NCI-H1930 (cell line): ENCODE measurements at regions not wholly inside any gene's neighbourhood (a gene's known extent, or its start where the extent isn't known, plus 50 kb on each side); places are given as distances from the start of the nearest gene placed in this dataset.

Source experiments
- DNase-seq, 2 experiments: peaks; one replicate each; lab custom pipeline; 2025; lab: John Stamatoyannopoulos, UW

DNA sequence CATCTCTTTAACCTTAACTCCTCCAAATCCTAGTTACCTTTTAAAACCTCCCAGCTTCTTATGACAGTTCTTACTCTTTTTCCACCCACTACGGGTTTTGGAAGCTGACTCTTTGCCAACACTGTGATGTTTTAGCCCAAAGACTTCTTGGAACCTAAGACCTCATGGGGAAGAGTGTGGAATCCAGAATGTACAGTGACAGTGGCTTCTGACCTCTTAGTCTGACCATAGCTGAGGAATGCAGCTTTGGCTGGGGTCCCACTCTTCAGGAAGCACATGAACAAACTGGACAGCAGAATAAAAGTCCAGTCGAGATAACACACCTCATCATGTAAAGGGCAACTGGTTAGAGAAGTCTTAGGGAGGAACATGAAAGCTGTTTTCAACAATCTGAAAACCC is 161.1 kb upstream of the PKDCC start:
- no peak for DNase-seq

DNA sequence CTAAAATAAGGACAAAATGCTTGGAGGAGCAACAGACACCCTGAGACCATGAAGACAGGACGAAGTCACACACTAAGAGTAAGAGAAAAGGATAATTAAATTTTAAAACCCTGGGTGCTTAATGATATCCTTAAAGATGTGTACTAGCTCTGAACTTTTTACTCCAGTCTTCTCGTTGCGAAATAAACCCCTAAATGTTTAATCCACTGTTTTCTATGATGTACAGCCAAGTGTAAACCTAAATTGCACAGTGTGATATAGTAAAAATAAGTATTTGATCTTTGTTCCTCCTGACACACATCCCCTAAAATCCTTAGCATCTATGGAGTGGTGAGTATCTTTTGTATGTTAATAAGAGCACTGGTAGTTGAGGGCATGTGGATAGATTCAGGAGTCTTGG is 157.5 kb upstream of the PKDCC start:
- DNase-seq = no peak

DNA sequence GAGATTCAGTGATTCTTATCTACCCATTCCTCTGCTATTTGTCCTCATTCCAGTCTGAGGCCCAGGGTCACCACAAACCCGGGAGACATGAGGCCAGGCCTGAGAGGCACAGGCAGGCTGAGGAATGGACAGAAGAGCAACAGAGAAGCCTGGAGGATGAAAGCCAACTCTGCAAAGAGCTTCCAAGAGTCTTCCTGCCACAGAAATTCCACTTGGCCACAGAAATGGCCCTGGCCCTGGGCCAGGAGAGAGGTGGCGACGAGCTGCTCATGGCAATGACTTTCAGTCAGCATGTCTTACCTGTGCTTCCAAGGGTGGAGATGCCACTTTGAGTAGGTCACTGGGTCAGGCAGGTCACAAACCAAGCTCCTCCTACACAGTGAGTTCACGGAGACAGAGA is 155.3 kb upstream of the PKDCC start:
- DNase-seq = no peak

DNA sequence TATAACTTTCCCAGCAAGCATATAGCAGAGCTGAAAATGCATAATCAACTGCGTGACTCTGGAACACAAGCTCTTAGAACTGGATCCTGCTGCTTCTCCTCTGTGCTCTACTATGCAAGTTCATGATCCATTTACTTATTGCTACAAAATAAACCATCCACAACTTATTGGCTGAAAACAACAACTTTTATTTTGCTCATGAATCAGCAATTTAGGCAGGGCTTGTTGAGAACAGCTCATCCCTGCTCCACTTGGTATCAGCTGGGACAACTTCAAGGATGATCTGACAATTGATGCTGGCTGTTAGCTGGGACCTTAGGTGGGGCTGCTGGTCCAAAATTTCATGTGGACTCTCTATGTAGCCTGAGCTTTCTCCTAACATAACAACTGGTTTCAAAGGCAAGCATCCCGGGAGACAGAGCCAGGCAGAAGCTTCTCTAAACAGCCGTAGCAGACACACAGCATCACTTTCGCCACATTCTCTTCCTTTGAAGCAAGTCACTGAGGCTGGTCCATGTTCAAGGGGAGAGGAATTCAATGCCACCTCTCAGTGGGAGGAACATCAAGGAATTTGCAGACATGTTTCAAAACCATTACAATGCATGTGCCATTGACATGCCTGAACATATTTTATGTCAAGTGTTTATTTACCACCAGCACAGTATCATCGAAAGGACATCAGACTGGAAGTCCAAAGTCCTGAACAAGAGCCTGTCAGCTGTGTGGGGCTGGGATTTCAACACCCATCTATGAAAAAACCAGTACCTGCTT is 153.1 kb upstream of the PKDCC start:
- DNase-seq = no peak

DNA sequence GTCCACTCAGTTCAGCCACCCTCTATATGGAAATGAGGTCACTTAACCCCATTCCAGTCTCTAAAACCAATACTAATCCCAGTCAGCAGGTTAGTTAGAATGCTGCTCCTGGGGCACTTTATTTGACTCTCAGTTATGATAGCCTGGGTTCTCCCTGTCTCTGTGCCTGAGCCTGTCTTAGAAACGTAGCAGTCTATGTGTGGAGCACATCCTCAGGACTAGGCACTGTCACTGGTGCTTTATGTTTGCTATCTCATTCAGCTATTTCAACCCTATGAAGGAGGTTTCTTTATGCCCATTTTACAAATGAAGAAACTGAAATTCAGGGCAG is 152.5 kb upstream of the PKDCC start:
- DNase-seq = no peak

DNA sequence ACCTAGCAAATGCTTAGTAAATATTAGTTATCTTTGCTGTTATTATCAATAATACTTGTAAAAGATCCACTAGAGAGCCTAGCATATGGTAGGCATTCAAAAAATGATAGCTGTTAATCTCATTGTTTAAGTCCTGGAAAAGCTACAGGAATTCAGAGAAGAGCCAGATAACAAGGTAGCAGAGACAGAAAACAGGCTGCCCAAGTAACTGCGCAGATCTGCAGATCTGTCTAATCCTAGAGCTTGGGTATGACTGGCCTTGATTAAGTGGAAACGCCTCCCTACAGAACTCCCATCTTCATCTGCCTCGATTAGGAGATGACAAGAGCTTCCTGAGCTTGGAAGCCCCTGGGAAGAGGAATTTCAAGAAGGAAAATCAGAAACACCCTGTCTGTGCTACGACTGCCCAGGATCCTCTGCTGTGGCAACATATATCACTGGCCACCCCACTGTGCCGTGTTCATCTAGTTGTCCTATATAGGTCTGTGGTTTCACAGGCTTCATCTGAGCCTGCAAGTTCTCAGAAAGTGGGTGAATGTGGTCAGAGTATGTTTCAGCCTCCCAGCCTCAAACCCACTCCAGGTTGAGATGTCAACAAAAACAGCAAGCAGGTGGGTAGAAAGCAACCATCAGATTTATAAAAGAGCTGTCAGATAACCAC is 151.5 kb upstream of the PKDCC start:
- no peak for DNase-seq

DNA sequence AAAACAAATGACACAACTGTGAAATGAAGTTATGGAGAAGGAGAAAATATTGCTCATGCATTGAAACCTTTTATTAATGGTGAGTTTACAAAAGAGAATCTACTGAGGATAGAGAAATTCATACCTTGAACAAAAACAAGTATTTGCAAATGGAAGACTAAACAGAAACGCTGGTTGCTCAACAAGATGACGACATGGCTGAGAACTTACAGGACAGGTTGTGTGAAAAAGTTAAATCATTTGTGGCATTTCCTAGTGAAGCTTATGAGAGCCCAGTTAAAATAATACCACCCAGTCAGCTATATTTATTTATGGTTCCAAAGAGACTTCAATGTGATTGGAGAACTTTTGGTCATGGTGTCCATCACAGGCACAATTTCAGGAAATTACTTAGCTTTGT is 148.6 kb upstream of the PKDCC start:
- DNase-seq = no peak

DNA sequence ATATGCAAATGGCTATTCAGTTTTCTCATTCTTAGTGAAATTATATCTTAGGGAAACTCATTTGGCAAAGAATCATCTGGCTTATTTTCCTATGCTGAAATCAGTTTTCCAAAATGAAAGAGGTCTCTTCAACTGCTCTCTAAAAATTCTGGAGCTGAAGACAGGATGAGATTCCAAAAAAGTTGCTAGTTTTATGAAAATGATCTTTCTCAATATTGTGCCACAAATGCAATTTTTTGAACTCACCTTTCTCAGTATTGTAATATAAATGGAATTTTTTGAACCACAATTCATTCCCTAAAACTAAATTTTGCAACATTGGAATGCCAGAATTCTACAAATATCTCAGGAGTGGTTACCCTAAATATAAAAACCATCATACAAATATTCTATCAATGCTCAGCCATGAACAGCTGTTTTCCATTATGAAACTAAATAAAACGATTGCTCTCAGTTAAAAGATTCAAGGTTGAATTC is 147.7 kb upstream of the PKDCC start:
- DNase-seq = no peak

DNA sequence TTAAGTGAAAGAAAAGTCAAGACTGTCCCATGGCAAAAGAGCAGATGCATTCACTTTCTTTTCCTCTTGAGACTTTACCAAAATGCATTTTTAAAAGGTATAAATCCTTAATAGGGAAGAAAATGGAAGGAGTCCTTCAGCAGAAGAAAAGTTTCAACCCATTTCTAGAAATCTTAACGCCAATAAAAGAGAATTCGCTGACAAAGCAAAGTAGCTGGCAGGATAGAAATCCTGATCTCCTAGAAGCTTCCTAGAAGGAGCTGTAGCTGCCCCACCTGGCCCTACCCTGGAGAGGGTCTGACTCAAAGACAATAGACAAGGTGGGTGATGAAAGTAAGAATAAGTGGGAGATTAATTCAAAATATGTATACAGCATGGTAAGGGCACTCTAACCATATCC is 144.9 kb upstream of the PKDCC start:
- no peak for DNase-seq

DNA sequence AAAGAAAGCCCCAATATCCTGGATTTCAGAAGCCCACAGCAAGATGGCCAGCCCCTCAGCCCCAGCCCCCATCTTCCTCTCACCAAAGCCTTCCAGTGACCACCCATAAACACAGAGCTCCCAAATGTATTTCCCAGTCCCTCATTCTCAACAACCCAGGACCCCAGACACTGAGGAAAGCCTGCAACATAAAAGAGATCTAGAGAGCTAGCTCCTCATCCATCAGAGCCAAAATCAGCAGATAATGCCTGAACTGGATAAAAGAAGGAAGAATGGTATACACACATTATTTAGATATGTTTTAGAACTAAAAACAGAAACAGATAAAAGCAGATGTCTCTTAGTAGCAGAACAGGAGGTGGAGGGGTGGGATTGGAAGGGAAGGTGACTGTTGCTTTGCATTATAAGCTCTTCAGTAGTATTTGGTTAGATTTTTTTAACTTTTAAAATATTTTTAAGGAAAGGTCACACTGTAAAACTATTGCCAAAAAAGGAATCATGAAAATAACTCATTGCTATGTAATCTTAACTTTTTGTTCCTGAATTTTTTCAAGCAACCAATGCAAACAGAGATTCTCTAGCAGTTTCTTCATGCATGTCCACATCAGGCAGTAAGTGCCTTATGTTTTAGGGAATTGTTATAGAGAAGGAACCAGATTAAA is 144.2 kb upstream of the PKDCC start:
- no peak for DNase-seq

DNA sequence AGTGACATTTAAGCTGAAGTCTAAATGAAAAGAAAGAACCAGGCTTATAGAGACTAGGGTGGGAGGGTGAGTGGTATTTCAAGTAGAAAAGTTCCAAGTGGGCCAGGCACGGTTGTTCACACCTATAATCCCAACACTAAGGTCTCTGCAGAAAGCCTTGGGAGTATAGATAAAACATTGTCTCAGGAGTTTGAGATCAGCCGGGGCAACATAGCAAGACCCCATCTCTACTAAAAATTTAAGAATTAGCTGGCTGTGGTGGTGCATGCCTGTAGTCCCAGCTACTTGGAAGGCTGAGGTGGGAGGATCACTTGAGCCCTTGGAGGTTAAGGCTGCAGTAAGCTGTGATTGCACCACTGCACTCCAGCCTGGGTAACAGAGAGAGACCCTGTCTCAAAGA is 143.4 kb upstream of the PKDCC start:
- no peak for DNase-seq

DNA sequence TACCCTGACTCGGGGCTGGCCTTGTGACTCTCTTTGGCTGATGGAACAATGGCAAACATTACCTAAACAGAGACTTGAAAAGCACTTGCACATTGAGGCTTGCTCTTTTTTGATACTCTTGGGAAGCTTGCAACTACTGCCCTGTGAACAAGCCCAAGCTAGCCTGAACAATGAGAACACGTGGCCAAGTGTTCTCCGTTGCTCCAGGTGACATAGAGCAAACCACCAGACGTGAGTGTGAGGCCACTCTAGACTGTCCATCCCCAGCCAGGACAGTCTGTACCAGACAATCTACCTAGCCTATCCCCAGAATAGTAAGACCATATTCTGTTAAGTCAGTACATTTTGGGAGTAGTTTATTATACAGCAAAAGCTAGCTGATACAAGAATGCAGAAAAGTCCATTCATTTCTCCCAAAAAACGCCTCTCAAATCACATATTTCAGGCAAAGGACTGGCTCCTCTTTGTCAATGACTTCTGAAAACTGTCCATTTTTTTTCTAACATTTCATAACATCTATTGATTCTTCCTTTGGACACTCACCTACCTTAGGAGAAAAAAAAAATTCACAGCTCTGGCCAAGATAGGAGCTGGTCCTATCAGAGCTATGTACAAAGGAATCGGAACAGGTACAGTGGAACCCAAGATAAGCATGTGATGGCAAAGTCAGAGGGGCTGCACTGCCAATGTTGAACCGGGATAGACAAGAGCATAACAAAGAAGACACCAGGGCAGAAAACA is 142.1 kb upstream of the PKDCC start:
- DNase-seq = no peak

DNA sequence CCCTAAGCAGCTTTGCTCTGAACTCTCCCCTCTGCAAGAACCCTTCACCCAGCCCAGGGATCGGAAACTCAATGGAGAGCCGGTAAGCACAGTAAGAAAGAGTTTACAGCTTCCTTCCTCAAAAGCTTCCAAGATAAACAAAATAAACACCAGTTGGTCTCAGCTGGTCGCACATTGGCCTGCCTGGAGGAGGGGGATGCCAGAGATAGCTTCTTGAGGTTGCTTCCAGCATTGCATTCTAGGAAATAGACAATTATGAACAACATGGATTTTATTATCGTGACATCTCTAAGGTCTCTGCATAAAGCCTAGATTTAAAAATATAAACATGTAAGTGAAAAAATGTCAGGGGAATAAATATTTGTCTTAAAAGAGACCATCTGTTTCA is 141.5 kb upstream of the PKDCC start:
- DNase-seq = no peak

DNA sequence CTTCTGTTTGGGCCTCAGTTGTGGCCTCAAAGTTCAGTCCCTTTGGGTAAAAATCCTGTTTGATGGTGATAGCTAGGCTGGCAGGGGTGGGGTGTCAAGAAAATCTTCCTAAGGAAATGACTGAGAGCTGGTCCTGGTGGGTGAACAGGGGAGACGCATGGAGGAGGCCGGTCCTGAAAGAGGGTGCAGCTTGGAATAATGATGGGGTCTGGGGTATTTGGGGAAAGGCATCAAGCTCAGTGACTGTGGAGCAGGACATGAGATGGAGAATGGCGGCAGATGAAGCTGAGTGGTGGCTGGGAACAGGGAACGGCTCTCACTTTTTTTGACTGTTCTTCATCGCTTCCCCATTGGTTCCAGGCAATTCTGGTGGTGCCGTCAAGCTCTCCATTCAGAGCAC is 140.7 kb upstream of the PKDCC start:
- no peak for DNase-seq

DNA sequence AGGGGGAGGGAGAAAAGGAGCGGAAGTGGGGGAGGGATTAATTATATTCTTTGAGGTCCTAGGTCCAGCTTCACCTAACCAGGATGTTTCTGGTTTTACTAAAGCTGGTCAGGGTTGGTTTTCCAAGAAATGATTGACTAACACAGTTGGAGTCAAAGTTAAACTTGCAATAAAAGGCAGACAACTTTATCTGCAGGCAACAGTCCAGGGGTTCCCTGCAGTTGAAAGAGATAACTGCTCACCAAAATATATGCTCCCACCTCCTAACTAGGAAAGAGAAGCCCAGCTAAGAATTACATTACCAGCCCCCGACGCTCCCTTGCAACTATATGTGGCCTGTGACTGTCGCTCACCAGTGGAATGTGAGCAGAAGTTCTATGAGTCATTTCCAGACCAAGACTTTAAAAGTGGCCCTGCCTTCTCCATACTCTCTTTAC is 140.0 kb upstream of the PKDCC start:
- no peak for DNase-seq

DNA sequence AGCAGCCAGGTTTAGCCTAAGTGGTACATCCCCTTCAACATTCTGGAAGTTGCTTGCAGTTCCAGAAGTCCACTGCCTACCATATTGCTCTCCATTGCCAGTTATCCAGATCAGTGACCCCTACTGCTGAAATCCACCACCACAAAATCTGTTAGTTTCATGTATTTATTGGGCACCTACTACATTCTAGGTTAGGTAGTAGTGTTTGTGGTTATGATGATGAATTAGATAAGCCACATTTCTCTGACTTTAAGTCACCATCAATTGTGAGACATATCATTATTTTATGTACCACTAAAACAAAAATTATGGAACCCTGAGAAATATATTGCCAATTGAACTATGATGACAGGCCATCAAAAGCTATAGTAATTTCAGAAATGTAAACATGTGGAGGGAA is 139.5 kb upstream of the PKDCC start:
- no peak for DNase-seq

DNA sequence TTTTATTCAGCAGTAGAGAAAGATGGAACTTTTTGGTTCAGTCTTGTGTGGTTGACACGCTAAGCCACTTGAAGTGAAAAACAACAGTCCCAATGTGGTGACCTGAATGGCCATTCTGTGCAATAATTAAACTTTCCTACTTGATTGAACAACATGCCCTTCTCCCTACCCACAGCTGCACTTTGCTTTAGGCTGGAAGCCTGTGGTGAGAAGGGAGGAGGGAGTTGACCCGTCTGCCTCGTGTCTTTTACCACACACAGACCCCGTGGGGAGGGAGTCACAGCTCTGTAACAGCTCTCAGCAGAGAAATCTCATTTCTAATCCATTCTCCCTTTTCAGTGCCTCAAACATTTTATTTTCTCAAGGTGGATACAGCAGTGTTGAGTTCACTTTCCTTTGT is 138.2 kb upstream of the PKDCC start:
- DNase-seq = no peak

DNA sequence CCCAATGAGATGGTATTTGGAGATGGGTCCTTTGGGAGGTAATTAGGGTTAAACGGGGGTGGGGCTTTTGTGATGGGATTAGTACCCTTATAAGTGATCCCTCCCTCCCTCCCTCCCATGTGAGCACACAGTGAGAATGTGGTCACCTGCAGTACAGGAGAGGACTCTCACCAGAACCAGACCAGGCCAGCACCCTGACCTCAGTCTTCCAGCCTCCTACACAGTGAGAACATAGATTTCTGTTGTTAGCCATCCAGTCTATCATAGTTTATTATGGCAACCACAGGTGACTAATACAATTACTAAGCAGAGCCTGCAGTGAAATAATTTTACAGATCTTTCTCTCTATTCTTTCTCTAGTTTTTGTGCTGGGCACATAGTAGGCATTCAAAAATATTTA is 137.7 kb upstream of the PKDCC start:
- DNase-seq = no peak

DNA sequence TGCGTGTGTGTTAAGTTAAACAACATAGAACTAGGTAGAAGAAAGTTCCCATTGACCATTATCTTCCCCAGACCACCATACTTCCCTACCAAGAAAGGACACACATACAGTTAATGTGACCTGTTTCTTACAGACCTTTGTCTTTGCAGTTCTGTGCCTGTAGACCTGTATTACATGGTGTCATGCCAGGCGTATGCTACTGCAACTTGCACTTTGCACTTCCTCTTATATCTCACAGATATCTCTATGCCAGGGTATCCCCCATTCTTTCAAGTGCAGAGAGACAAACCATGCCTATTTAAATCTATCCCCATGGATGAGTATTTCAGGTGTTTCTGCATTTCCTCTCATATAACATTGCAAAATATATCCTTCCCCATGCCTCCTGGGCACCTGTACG is 136.8 kb upstream of the PKDCC start:
- no peak for DNase-seq

DNA sequence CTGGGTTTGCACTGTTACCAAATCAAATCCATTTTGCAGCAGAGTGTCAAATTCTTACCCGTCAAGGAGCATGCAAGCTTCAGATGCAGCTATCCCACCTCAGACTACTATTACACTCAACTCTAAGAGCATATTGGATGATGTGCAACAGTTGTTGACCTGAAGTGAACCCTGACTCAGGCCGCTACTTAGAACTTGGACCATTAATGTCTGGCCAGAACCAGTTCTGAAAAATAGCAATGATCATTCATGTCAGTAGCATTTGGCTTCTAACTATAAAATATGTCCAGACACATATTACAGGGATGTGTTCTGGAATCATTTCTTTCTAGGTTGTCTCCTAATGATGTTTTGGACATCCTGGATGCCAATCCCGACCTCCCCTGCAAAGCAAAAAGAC is 135.5 kb upstream of the PKDCC start:
- no peak for DNase-seq

DNA sequence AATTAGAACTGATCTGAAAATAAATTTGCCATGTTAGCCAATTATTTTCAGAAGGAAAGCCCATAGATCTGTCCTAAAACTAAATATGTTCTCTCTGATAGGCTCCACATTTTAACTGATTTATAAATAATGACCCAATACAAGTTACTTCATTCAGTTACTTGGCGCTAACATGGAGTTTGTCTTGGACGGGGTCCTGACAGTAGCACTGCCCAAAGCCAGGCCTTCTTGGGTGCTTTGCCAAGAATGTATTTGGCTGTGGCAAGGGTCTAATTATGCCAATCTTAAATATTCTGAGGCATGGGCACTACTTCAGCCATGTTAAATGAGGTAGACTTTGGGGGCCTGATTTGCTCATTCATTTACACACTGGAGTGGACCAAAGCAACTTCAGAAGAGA is 135.0 kb upstream of the PKDCC start:
- no peak for DNase-seq

DNA sequence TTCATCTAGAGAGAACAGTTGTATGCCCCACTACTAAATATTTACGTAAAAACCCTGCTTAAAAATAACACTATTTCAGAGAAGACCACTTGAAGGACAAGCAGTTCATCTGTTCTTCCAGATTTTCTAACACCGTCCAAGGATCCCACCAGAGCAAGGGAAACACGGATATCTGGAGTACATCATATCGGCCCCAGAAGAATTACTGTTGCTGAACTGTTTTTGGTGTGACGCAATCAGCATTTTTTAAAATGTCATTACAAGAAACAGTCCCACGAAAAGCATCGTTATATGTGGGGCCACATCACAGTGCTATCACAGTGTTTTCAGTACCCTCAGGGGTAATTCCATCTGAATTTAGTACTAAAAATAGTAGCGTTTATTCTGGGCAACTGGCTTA is 134.5 kb upstream of the PKDCC start:
- DNase-seq = no peak
